ENCODE measurements at regions not wholly inside any gene's neighbourhood (a gene's known extent, or its start where the extent isn't known, plus 50 kb on each side); places are given as distances from the start of the nearest gene placed in this dataset.

DNA sequence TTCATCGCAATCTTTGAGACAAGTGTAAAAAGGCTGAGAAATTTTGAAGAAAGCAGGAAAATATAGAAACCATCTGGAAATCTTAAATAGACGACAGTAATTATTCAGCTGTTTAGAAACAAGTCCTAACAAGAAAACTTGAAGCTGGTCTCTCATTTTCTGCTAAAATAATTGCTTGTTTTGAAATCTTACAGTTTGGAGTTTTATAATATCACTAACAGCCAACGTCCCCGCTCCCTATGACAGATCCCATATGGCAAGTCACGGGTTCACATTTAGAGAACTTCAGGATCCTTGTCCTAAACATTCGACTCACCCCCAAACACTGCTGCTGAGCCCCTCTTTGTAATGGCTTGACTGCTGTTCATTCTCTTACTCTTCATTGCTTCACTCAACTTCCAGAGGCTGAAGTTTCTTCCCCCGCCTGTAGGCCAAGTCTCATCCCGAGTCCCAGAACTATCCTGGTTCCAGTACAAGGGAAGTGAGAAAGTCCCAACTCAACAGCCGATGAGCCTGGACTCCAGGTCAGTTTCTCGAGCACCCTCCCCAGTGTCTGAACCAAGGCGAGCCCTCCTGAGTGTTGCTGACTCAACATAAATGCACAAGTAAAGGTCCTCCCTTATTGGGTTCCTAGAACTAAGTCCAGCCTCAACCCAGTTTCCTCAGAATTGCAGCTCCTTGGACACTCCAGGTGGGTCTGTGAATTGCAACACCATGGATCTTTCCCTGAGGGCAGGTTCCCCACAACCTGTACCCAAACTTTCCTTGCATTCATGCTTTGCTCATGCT is 93.4 kb upstream of the BACE2 start:
- Histone ChIP-seq H3K9ac (ENCODE audit: insufficient read depth, low read length, poor library complexity, severe bottlenecking) (no peak overlapping the region), H3K4me3 (replicated peaks in 1 of 3; ENCODE audit: low read depth in 2 of 3, low read length in 3 of 3) (no peak overlapping the region), H2AFZ (ENCODE audit: insufficient read depth, low read depth, low read length, poor library complexity, severe bottlenecking) (no peak overlapping the region), H3K27me3 (ENCODE audit: control insufficient read depth in 2 of 2, insufficient read depth in 2 of 2, low read length in 2 of 2) (no peaks in the 10 kb centered on the region), H3K27ac (ENCODE audit: low read depth in 1 of 2, low read length in 2 of 2) (no peak overlapping the region), H3K4me2 (replicated peaks; ENCODE audit: extremely low read depth, low read length, poor library complexity, severe bottlenecking) (no peak overlapping the region), H3K36me3 (replicated peaks in 1 of 2; ENCODE audit: control insufficient read depth in 1 of 2, insufficient read depth in 2 of 2, low read length in 2 of 2) (no peaks in the 10 kb centered on the region), H4K20me1 (ENCODE audit: insufficient read depth, low read length) (no peaks in the 10 kb centered on the region), H3K9me3 (replicated peaks in 1 of 2; ENCODE audit: control insufficient read depth in 1 of 2, insufficient read depth in 1 of 2, low read length in 2 of 2) (no peaks in the 10 kb centered on the region), H3K4me1 (ENCODE audit: control insufficient read depth in 1 of 2, insufficient read depth in 2 of 2, low read length in 2 of 2) (no peaks in the 10 kb centered on the region), H3K79me2 (ENCODE audit: insufficient read depth, low read length) (no peaks in the 10 kb centered on the region)
- intact Hi-C loops (cut with micrococcal nuclease) = loop anchor here in 1 of 2 donors (5.0 kb wide), 1 partner anchor 932 kb away; no protein-coding TSS in a partner anchor
- TF ChIP-seq, protein P1, sequence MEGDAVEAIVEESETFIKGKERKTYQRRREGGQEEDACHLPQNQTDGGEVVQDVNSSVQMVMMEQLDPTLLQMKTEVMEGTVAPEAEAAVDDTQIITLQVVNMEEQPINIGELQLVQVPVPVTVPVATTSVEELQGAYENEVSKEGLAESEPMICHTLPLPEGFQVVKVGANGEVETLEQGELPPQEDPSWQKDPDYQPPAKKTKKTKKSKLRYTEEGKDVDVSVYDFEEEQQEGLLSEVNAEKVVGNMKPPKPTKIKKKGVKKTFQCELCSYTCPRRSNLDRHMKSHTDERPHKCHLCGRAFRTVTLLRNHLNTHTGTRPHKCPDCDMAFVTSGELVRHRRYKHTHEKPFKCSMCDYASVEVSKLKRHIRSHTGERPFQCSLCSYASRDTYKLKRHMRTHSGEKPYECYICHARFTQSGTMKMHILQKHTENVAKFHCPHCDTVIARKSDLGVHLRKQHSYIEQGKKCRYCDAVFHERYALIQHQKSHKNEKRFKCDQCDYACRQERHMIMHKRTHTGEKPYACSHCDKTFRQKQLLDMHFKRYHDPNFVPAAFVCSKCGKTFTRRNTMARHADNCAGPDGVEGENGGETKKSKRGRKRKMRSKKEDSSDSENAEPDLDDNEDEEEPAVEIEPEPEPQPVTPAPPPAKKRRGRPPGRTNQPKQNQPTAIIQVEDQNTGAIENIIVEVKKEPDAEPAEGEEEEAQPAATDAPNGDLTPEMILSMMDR (IDR thresholded peaks at IDR 0.05) = no peak
- Mint-ChIP-seq H3K4me1 (no peaks in the 10 kb centered on the region), H3K4me3 (no peak overlapping the region), H3K9me3 (peaks cover 0 to 4% (median 0%) of the 10 kb centered on the region in 7 donors), H3K27me3 (ENCODE audit: low read depth in 3 of 3) (peaks cover 0 to 5% (median 1%) of the 10 kb centered on the region in 3 donors), H3K27ac (peak overlapping the region in 1 of 7 donors; percentile 23), H3K36me3 (no peaks in the 10 kb centered on the region)
- DNase-seq = no peak
- WGBS (ENCODE audit: insufficient coverage) = 95% methylated on average over 9 of the region's 11 CpGs

GRCh38 chr21:41075656-41076055 is 92.3 kb upstream of the BACE2 start:
- Histone ChIP-seq H3K27me3 (ENCODE audit: control insufficient read depth in 2 of 2, insufficient read depth in 2 of 2, low read length in 2 of 2) (no peaks in the 10 kb centered on the region), H2AFZ (ENCODE audit: insufficient read depth, low read depth, low read length, poor library complexity, severe bottlenecking) (no peak overlapping the region), H3K79me2 (ENCODE audit: insufficient read depth, low read length) (no peaks in the 10 kb centered on the region), H3K9me3 (replicated peaks in 1 of 2; ENCODE audit: control insufficient read depth in 1 of 2, insufficient read depth in 1 of 2, low read length in 2 of 2) (no peaks in the 10 kb centered on the region), H3K4me3 (replicated peaks in 1 of 3; ENCODE audit: low read depth in 2 of 3, low read length in 3 of 3) (no peak overlapping the region), H3K27ac (ENCODE audit: low read depth in 1 of 2, low read length in 2 of 2) (no peak overlapping the region), H3K36me3 (replicated peaks in 1 of 2; ENCODE audit: control insufficient read depth in 1 of 2, insufficient read depth in 2 of 2, low read length in 2 of 2) (no peaks in the 10 kb centered on the region), H3K4me1 (ENCODE audit: control insufficient read depth in 1 of 2, insufficient read depth in 2 of 2, low read length in 2 of 2) (no peaks in the 10 kb centered on the region), H4K20me1 (ENCODE audit: insufficient read depth, low read length) (no peaks in the 10 kb centered on the region), H3K9ac (ENCODE audit: insufficient read depth, low read length, poor library complexity, severe bottlenecking) (no peak overlapping the region), H3K4me2 (replicated peaks; ENCODE audit: extremely low read depth, low read length, poor library complexity, severe bottlenecking) (no peak overlapping the region)
- DNase-seq = no peak
- peaks cover 0 to 6% (median 0%) of the 10 kb centered on the region in 7 donors for H3K9me3 Mint-ChIP-seq
- 95% methylated on average over 18 of the region's 18 CpGs for WGBS (ENCODE audit: insufficient coverage)
- intact Hi-C loops (cut with micrococcal nuclease) = no loop called here
- no peak overlapping the region for H3K27ac Mint-ChIP-seq
- H3K4me1 Mint-ChIP-seq = no peaks in the 10 kb centered on the region
- peaks cover 0 to 7% (median 1%) of the 10 kb centered on the region in 3 donors for H3K27me3 Mint-ChIP-seq (ENCODE audit: low read depth in 3 of 3)
- H3K4me3 Mint-ChIP-seq = no peak overlapping the region
- H3K36me3 Mint-ChIP-seq = no peaks in the 10 kb centered on the region
- TF ChIP-seq, protein P1 (IDR thresholded peaks at IDR 0.05) = no peak
